Fibroblast of mammary gland (primary cell): ENCODE measurements at regions not wholly inside any gene's neighbourhood (a gene's known extent, or its start where the extent isn't known, plus 50 kb on each side); places are given as distances from the start of the nearest gene placed in this dataset.

Source experiments
- DNase-seq: peaks from one replicate; pipeline ENCODE4 v3.0.0-alpha.2; 2010; ENCODE audit warnings: low read depth
- H3K4me3 ChIP-seq: 2 replicates; pipeline ENCODE4 v1.5.1; 2011; ENCODE audit warnings: low read depth, mild to moderate bottlenecking, low read length, moderate library complexity; ENCODE audit not compliant: control insufficient read depth
- TF ChIP-seq, protein P1 (sequence below): conservative IDR thresholded peaks from 2 replicates; pipeline ENCODE4 v1.5.1; 2011; ENCODE audit warnings: low read depth, low read length, inconsistent platforms; ENCODE audit not compliant: control insufficient read depth, insufficient read depth

DNA sequence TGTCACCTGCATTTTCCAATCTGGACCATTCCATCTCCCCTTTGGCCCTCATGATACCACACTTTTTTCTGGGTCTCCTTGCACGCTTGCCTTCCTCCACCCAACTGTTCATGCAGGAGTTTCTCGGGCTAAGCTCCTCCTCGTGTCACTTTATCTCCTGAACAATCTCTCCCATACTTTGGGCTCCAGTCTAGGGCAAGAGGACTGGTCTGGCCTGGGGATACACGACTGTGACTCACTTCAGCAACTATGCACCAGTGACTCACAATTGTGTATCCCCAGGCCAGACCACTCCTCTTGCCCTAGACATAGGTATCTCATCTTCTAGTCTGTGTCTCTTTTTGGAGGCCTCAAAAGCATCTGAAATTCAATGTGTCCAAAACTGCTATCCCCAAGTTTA is 149.4 kb upstream of the PTPRM start:
- TF ChIP-seq, protein P1, sequence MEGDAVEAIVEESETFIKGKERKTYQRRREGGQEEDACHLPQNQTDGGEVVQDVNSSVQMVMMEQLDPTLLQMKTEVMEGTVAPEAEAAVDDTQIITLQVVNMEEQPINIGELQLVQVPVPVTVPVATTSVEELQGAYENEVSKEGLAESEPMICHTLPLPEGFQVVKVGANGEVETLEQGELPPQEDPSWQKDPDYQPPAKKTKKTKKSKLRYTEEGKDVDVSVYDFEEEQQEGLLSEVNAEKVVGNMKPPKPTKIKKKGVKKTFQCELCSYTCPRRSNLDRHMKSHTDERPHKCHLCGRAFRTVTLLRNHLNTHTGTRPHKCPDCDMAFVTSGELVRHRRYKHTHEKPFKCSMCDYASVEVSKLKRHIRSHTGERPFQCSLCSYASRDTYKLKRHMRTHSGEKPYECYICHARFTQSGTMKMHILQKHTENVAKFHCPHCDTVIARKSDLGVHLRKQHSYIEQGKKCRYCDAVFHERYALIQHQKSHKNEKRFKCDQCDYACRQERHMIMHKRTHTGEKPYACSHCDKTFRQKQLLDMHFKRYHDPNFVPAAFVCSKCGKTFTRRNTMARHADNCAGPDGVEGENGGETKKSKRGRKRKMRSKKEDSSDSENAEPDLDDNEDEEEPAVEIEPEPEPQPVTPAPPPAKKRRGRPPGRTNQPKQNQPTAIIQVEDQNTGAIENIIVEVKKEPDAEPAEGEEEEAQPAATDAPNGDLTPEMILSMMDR = no peak
- DNase-seq = peak; percentile 48
- no peak overlapping the region for H3K4me3 ChIP-seq

DNA sequence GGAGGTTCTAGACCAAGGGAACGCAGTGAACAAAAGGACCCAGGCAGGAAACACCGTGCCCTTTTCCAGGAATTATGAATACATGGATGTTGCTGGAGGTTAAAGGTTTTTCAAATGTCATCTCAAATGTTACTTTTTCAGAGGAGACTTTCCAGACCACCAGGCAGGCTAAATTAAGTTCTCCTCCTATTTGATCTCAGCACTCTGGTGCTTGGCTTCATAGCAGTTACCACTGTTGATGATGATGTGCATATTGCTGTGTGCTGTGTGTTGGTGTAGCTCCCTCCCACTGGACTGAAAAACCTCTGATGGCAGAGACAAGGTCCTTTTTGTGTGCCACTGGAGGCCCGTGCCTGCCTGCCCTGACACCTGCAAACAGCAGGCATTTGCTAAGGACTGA is 137.3 kb upstream of the PTPRM start:
- DNase-seq = no peak
- TF ChIP-seq, protein P1 = no peak
- H3K4me3 ChIP-seq = no peak overlapping the region

DNA sequence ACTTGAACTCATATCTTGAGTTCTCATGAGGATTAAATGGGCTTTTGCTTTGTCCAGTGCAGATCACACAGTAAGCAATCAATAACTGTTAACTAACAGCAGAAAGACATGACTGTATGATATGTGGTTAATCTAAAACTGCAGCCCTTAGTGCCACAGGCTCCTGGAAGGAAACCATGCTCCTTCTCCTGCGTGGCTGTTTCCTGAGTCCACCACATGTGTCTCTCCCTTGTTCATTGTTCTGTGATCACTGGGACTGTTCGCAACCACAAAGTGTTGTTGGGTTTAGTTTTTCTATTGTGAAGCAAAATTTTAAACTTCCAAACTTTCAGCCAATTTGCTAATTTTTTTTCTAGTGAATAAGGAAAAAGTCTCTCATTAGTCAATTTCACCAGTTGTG is 130.9 kb upstream of the PTPRM start:
- no peak for DNase-seq
- TF ChIP-seq, protein P1 = no peak
- no peak overlapping the region for H3K4me3 ChIP-seq

DNA sequence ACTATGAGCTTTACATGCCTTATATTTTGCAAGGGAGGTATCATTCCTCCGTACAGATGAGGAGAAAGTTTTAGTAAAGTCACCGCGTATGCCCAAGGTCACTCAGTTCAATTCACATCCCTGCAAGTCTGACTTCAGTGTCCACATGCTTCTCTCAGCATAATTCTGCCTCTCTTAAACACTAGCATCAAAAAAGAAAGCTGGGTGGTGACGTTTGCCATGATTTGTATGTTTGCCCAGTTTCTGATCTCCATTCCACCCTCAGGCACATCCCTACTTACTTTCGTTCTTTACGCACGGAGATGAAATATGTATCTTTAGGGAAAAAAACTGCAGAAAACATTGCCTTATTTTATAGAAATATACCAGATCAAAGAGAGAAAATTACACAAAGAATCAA is 129.2 kb upstream of the PTPRM start:
- DNase-seq = no peak
- no peak overlapping the region for H3K4me3 ChIP-seq
- TF ChIP-seq, protein P1 = no peak

DNA sequence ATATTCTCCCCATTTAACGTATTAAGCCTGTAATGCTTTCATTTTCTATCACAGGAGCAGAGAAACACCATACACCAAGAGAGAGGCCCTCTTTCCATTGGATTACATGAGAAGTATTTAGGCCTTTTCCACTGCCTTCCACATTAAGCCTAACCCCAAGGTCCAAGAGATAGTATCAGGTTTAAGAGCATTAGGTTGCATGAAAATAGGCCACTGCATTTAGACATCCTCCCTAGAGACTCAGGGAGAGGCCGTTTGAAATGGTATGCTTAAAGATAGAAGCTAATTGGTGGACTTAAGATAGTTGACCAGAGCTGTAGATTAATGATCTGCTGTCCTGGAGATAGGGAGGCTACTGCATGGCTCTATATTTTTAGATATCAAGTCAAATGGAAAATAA is 128.5 kb upstream of the PTPRM start:
- no peak overlapping the region for H3K4me3 ChIP-seq
- TF ChIP-seq, protein P1 = no peak
- DNase-seq = no peak

DNA sequence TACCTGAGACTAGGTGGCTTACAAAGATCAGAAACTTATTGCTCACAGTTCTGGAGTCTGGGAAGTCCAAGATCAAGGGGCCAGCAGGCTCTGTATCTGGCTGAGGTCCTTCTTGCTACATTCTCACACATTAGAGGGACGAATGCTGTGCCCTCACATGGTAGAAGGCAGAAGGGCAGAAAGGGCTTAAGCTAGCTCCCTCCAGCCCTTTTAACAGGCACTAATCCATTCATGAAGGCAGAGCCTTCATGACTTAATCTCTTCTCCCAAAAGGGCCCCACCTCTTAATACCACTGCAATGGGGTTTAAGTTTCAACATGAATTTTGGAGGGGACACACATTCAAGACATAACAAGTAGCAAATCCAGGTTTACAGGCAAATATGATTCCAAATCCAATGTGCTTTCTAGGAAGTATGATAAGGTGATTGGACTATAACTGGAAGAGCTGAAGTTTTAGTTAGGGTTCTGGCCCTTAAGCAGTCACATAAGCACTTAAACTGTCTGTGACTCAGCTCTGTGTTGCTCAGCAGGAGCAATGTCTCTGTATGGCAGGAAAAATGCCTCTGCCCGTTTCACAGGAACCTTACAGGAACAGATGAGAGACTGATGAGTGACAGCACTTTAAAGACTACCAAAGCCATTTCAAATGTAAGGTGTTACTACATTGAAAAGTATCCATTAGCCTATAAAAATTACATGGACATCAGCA is 119.6 kb upstream of the PTPRM start:
- no peak overlapping the region for H3K4me3 ChIP-seq
- no peak for DNase-seq
- TF ChIP-seq, protein P1 = no peak

DNA sequence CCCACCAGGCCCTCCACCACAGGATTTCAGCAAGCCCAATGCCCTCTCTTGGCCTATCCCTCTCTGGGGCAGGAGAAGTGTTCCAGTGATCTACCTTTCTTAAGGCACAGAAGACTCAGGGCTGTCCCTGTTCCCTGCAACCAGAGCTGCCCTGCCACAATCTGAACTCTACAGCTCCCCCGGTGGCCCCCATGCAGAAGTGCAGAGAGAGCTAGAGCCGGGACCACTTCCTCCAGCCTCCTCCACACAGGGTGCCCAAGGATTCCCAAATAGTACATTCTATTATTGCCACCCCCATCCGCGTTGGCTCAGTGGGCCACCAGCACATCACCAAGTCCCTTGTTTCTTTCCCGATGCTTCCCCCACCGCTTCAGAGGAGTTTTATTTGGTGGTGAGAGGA is 114.8 kb upstream of the PTPRM start:
- DNase-seq = peak; percentile 23
- TF ChIP-seq, protein P1 = peak; percentile 55
- H3K4me3 ChIP-seq = no peak overlapping the region
